NCI-H2196 treated with DMSO at 0.1 percent for 48 hours (cell line): ENCODE measurements at regions not wholly inside any gene's neighbourhood (a gene's known extent, or its start where the extent isn't known, plus 50 kb on each side); places are given as distances from the start of the nearest gene placed in this dataset.

Experiments used
- DNase-seq: peaks from one replicate; lab custom pipeline; 2025; ENCODE audit not compliant: unreplicated experiment; lab: John Stamatoyannopoulos, UW

DNA sequence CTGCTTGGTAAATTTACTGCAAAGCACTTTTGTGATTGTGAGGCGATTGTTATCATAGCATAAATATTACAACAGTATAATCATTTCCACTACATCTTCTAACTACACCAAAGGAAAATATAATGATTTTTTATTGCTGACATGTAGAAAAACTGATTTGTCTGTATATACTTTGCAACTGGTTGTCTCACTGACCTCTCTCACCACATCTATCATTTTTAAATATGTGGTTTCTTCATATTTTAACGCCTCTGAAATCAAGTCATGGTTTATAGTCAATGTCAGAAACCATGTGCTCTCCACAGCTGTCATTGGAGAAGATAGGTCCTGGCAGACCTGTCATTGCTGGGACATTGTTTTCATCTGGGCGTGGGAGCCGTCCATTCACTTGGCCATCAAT lies 315.4 kb upstream of the KLF6 start:
- DNase-seq: no peak

GRCh38 chr10:4099202-4099601 lies 314.2 kb upstream of the KLF6 start:
- no peak for DNase-seq

DNA sequence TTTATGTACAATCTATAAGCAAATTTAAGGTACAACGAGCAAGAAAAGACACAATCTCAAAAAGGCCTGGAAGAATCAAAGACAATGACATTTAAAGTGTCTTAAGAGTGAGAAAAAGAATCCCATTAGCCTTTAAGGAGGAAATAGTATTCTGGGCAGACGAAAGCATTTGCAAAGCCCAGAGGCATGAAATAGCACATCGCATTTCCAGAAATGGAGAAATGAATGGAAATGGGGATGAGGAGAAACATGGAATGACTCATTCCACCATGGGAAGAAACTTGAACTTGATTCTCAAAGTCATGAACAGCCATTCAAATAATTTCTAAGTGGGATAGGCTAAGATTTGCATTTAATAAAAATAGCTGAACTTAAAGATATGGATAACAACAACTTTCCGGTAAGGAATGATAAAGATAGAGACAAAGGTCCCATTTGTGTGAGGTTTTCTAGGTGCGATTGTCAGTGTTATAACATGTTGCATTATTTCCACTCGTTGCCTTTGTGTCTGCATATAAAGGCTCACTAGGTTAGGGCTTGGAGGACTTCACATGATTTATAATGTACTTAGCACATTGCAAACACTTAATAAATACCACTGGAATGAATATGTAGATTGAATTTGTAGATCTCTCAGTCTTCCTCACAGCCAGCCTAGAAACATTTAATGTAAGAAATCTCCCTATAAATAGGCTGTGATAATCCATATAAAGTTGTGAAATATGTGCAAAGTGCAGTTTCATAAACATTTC lies 310.3 kb upstream of the KLF6 start:
- DNase-seq: no peak

DNA sequence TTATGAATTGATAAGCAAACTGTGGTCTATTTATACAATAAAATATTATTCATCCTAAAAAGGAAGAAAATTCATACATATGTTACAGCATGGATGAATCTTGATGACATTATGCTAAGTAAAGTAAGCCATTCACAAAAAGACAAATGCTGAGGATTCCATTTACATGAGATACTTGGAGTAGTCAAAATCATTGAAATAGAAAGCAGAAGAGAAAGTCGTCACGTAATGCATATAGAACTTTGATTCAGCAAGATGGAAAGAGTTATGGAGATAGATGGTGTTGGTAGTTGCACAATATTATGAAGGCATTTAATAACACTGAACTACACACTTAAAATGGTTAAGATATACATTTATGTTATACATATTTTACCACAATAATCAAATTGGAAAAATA lies 309.7 kb upstream of the KLF6 start:
- DNase-seq: no peak

DNA sequence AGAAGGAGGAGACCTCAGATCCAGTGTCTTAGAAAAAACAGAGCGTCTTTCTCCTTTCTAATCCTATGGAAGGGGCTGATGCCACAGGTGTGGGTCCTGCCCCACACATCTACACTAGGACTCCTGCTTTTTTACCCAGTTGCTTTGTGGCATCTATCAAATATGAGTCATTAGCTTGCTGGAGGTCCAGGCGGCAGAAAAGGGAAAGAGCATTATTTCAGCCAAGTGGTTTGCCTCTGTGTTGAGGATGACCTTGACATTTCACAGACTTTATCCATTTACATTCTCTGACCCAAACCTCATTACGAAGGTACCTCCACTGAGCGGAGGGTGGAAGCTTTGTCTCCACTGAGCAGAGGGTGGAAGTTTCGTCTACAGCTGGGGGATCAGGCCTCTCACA lies 308.4 kb upstream of the KLF6 start:
- DNase-seq: no peak

DNA sequence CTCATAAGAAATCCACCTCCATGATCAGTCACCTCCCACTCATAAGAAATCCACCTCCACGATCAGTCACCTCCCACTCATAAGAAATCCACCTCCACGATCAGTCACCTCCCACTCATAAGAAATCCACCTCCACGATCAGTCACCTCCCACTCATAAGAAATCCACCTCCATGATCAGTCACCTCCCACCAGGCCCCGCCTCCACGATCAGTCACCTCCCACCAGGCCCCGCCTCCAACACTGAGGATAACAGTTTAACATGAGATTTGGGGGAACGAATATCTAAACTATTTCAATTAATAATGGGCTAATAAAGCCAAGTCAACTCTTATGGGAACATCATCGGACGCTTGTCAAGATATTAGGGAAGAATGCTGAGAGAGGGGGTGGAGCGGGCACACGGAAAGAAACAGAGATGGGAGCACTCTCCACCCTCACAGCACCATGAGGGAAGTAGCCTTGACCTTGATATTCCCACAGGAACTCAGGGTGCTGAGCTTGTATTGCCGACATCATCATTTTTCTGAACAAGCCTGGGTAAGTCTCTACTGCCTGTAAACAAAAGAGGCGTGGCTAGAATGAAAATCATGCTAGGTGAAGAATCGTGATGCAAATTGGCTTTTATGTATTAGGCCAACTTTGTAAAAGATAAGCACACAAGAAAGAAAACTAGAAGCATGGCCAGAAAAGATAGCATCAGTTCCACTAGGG lies 303.5 kb upstream of the KLF6 start:
- DNase-seq: no peak

DNA sequence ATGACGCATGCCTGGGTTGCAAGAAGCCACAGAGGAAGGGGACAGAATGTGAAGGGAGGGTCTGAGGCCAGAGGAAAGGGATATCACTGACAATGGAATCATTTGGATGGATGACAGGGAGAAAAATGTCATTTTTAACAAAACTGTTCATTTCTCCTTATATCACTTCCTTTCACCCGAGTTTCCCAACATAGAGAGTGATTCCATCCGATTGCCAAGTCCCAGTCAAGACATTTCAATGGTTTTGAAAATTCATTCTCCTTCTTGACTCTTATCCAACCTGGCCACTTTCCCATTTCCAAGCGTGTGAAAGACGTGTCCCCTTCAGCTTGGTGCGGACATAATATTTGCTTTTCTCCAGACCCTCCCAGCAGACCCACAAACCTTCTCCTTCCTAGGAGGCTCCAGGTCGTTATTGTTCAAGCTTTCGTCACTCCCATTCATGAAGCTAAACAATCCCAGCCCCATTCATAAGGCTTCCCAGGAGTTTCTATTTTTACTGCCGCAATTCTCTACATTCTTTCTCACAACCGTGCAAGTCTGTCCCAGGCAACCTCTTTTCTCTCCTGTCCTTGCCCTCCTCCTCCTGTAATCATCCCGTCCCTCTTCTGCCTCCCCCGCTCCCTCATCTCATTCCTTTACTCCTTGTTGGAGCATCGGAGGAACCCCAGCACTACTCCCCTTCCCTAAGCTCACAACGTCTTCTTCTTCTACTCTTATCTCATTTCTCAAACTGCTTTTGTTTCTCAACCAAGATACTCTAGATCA lies 301.3 kb upstream of the KLF6 start:
- DNase-seq: no peak

- DNase-seq: peak; percentile 8
These were observed 298.5 kb upstream of the KLF6 start for GRCh38 chr10:4083509-4084003.

DNA sequence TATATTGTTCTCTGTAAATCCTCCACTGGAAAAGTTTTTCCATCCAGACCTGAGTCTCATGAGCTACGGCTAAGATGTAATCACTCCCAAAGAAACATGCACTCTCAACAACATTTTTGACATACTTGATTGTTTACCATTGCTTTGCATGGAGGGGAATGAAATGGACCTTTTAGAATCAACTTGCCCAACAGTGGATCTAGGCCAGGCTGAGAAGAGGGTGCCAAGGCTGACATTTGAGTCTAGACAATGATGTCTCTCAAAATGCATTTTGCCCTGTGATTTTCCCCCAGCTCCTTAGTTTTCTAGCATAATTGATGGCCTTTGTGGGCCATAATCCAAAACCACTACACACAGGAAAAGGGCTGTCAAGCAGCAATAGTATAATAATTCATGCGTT lies 297.9 kb upstream of the KLF6 start:
- no peak for DNase-seq

GRCh38 chr10:4081685-4082111 lies 296.7 kb upstream of the KLF6 start:
- DNase-seq: no peak

DNA sequence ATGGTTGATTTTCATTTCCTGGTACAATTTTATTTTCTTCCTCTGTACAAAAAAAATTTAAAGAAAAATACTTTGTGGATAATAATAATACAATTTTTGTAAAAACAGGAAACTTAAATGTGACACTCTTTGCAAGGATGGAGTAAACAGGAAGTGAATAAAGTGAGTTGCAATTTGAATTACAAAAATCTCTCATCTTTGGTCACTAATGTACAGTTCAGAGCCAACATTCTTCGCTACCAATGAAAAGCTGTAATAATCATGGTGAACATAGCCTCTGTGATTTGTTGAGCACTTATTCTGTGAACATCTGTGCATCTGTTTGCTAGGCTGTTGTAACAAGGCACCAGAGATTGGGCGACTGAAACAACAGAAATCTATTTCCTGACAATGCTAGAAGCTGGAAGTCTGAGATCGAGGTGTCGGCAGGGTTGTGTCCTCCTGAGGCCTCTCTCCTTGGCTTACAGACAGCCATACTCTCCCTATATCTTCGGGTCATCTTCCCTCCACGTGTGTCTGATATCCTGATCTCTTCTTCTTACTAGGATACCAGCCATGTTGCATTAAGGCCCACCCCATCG lies 295.3 kb upstream of the KLF6 start:
- DNase-seq: no peak

DNA sequence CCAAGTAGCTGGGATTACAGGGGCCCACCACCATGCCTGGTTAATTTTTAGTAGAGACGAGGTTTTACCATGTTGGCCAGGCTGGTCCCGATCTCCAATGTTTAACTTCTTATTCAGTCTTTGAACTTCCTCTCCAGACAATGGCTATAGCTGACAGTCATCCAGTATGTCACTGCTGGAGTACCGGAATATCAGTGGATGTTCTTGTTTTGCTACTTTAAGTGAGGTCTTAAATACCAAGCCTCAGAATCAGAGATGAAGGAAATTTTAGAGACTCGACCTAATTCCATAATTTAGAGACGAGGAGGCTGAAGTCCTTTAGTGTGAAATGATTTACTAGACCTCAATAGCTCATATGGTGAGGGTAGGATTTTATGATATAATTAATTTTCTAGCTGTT lies 294.8 kb upstream of the KLF6 start:
- no peak for DNase-seq

GRCh38 chr10:4077804-4078203 lies 292.8 kb upstream of the KLF6 start:
- DNase-seq: no peak

GRCh38 chr10:4076983-4077382 lies 292.0 kb upstream of the KLF6 start:
- DNase-seq: no peak

- no peak for DNase-seq
These were observed 290.4 kb upstream of the KLF6 start for GRCh38 chr10:4075443-4075842.

DNA sequence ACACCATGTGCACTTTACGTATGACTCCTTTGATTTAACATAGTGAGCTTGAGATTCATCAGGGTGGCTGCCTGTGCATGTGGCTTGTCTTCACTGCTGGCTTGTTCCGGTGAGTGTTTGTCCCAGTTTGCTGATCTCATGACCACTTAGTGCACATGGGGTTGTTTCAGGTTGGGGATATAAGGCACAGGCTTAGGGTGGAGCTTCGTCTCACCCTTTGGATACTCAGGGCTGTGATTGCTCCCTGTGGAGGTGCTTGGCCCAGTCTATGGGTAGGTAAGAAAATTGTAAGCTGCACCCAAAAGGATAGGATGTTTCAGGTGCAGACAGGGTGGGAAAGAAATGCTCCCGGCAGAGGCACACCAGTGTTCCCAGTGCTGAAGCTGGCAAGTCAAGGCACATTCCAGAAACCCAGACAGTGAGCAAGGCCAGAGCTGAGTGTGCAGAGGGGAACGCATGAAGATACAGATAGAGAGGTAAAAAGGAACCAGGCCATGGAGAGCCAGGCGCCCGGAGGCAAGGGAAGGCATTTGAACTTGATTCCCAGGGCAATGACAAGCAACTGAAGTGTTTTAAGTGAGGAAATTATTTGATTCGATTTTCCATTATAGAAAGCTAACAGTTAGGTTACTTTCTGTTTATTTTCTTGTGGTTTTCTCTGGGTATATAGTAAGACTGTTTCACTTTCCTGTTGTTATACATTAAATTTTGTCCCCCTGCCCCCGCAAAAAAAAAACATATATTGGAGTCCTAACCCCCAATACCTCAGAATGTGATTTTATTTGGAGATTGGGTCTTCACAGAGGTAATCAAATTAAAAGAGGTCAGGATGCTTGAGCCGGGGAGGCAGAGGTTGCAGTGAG lies 289.8 kb upstream of the KLF6 start:
- DNase-seq: no peak

DNA sequence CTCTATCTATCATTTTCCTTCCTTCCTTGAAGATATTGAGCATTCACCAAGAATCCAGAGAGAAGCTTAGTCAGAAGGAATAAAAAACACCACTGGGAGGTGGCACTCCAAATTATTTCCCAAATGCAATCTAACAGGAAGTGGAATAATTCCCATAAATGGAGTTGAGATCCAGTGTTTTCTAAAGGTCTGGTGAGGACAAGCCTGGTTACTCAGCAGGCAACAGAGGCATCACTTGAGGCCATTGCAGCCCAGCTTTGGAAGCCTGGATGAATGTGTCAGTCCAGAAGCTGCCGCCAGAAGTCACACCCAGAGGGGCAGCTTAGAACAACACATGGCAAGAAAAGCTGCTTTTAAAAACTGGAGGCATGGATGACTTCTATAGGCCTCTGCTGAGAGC lies 288.9 kb upstream of the KLF6 start:
- DNase-seq: no peak

GRCh38 chr10:4070921-4071660 lies 286.1 kb upstream of the KLF6 start:
- no peak for DNase-seq

DNA sequence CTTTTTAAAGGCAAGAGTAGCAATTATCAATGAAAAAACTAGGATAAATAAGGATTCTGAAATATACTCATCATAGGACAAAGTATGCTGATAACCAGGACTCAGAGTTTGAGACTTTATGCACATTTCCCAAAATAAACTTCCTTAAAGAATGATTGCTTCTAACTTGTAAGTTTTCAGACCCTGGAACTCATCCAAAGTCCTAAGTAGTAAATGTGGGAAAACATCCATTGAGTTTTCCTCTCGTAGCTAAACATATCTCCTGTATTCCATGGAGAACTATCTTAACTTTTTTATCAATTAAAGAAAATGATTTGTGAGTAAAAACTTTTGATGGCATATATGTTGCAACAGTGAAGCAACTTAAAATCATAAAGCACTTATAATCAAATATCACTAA lies 285.2 kb upstream of the KLF6 start:
- no peak for DNase-seq

DNA sequence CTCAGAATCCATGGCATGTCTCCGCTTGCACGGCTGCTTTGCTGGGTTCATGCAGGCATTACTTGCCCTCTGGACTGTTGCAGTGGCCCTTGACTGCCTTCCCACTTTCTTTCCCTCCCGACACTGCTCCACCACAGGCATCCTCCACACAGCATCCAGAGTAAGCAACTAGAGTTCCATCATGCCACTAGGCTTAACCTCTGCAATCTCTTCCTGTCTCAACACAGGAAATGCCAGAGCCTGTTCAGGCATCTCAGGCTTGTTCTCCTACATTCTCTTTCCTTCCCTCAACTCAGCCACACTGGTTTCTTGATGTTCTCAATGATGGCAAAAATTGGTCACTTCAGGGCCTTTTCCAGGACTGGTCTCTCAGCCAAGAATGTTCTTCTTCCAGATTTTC lies 284.5 kb upstream of the KLF6 start:
- no peak for DNase-seq
